HEK293 (cell line): ENCODE measurements at regions not wholly inside any gene's neighbourhood (a gene's known extent, or its start where the extent isn't known, plus 50 kb on each side); places are given as distances from the start of the nearest gene placed in this dataset.
A peak's percentile ranks its signal among the peaks of the same experiment; 100 is the strongest.

ENCODE experiments used
- CTCF ChIA-PET: fragments of 350-600 bp; formaldehyde crosslinking; extraction: SDS; loops from one replicate; lab custom pipeline; 2021; ENCODE audit warnings: antibody characterized with exemption; lab: Yijun Ruan, JAX
- POLR2A ChIA-PET: fragments of 300-600 bp; formaldehyde crosslinking; extraction: SDS; loops from one replicate; lab custom pipeline; 2020; ENCODE audit warnings: antibody characterized with exemption, inconsistent platforms; lab: Yijun Ruan, JAX
- H3K27ac ChIP-seq: fragments of 200-500 bp; sonication (Bioruptor generic); 2 replicates; pipeline ENCODE4 v1.5.1; 2014; ENCODE audit warnings: low read depth, low read length, control low read depth, inconsistent platforms; ENCODE audit errors: extremely low read depth
- H3K36me3 ChIP-seq, 2 experiments: fragments of 200-500 bp in 1 of 2; sonication (Bioruptor generic) in 1 of 2; 1 replicate in 1 of 2; 2 replicates in 1 of 2; pipeline ENCODE4 v1.5.1; 2014 to 2017; ENCODE audit warnings: inconsistent platforms in 2 of 2, low read length in 2 of 2; ENCODE audit not compliant: control insufficient read depth in 2 of 2, insufficient read depth in 1 of 2
- H3K4me1 ChIP-seq: fragments of 200-500 bp; sonication (Bioruptor generic); 2 replicates; pipeline ENCODE4 v1.5.1; 2014; ENCODE audit warnings: mild to moderate bottlenecking, low read length, inconsistent platforms; ENCODE audit not compliant: control insufficient read depth, insufficient read depth
- H3K4me3 ChIP-seq: 2 replicates; pipeline ENCODE4 v1.5.1; 2011; ENCODE audit warnings: low read depth, mild to moderate bottlenecking, control low read depth, low read length, moderate library complexity
- H3K9me3 ChIP-seq: fragments of 200-500 bp; sonication (Bioruptor generic); 2 replicates; pipeline ENCODE4 v1.5.1; 2014; ENCODE audit warnings: low read depth, low read length, inconsistent platforms; ENCODE audit not compliant: control insufficient read depth, insufficient read depth
- EGR2 ChIP-seq: fragments of 450-650 bp; formaldehyde crosslinking; IDR thresholded peaks from 2 replicates; pipeline ENCODE4 v1.5.1; 2016; ENCODE audit warnings: low read depth, missing biosample characterization, missing genetic modification characterization
- ELK4 ChIP-seq: IDR thresholded peaks from 2 replicates; pipeline ENCODE4 v1.6.1; 2011; ENCODE audit warnings: mild to moderate bottlenecking, low read depth, low read length, borderline replicate concordance
- HOXA7 ChIP-seq: sonication (generic); formaldehyde crosslinking; IDR thresholded peaks from 2 replicates; pipeline ENCODE4 v1.8.1; 2022; ENCODE audit warnings: missing genetic modification reagents, borderline replicate concordance
- INSM2 ChIP-seq: fragments of 450-650 bp; formaldehyde crosslinking; IDR thresholded peaks from 2 replicates; pipeline ENCODE4 v1.5.1; 2016; ENCODE audit warnings: missing biosample characterization, missing genetic modification characterization
- MYNN ChIP-seq: fragments of 450-650 bp; formaldehyde crosslinking; IDR thresholded peaks from 2 replicates; pipeline ENCODE4 v1.5.1; 2016; ENCODE audit warnings: missing biosample characterization, missing genetic modification characterization, borderline replicate concordance
- OSR2 ChIP-seq: fragments of 450-650 bp; formaldehyde crosslinking; IDR thresholded peaks from 2 replicates; pipeline ENCODE4 v1.5.1; 2016; ENCODE audit warnings: missing biosample characterization, missing genetic modification characterization
- PRDM1 ChIP-seq: fragments of 450-650 bp; formaldehyde crosslinking; IDR thresholded peaks from 2 replicates; pipeline ENCODE4; 2016; ENCODE audit warnings: missing biosample characterization, missing genetic modification characterization
- RBAK ChIP-seq: fragments of 450-650 bp; formaldehyde crosslinking; IDR thresholded peaks from 2 replicates; pipeline ENCODE4 v1.5.1; 2016; ENCODE audit warnings: missing biosample characterization, missing genetic modification characterization
- SALL2 ChIP-seq: fragments of 450-650 bp; formaldehyde crosslinking; IDR thresholded peaks from 2 replicates; pipeline ENCODE4 v1.5.0; 2017; ENCODE audit warnings: missing biosample characterization, mild to moderate bottlenecking, missing genetic modification characterization, borderline replicate concordance
- SETDB1 ChIP-seq: IDR thresholded peaks from one replicate; pipeline ENCODE4 v1.6.1; 2017; ENCODE audit warnings: mild to moderate bottlenecking, low read length, moderate library complexity, mixed read lengths; ENCODE audit not compliant: insufficient read length
- ZBTB17 ChIP-seq: fragments of 450-650 bp; formaldehyde crosslinking; IDR thresholded peaks from 2 replicates; pipeline ENCODE4 v1.5.1; 2016; ENCODE audit warnings: missing biosample characterization, missing genetic modification characterization
- ZFHX2 ChIP-seq: fragments of 450-650 bp; formaldehyde crosslinking; conservative IDR thresholded peaks from 2 replicates; pipeline ENCODE4 v1.5.1; 2016; ENCODE audit warnings: missing biosample characterization, missing genetic modification characterization
- ZNF121 ChIP-seq: fragments of 450-650 bp; formaldehyde crosslinking; IDR thresholded peaks from 2 replicates; pipeline ENCODE4 v1.5.1; 2016; ENCODE audit warnings: missing biosample characterization, missing genetic modification characterization
- ZNF133 ChIP-seq: fragments of 450-650 bp; formaldehyde crosslinking; IDR thresholded peaks from 2 replicates; pipeline ENCODE4 v1.5.1; 2016; ENCODE audit warnings: missing biosample characterization, missing genetic modification characterization
- ZNF140 ChIP-seq: fragments of 450-650 bp; formaldehyde crosslinking; IDR thresholded peaks from 2 replicates; pipeline ENCODE4 v1.5.1; 2016; ENCODE audit warnings: missing biosample characterization, missing genetic modification characterization
- ZNF157 ChIP-seq: fragments of 450-650 bp; formaldehyde crosslinking; IDR thresholded peaks from 2 replicates; pipeline ENCODE4 v1.5.1; 2016; ENCODE audit warnings: missing biosample characterization, missing genetic modification characterization
- ZNF202 ChIP-seq: fragments of 450-650 bp; formaldehyde crosslinking; IDR thresholded peaks from 2 replicates; pipeline ENCODE4 v1.5.1; 2016; ENCODE audit warnings: missing biosample characterization, missing genetic modification characterization, borderline replicate concordance
- ZNF24 ChIP-seq: fragments of 450-650 bp; formaldehyde crosslinking; IDR thresholded peaks from 2 replicates; pipeline ENCODE4 v1.5.1; 2016; ENCODE audit warnings: missing biosample characterization, missing genetic modification characterization
- ZNF302 ChIP-seq: fragments of 450-650 bp; formaldehyde crosslinking; IDR thresholded peaks from 2 replicates; pipeline ENCODE4 v1.5.1; 2016; ENCODE audit warnings: missing biosample characterization, missing genetic modification characterization, low read depth
- ZNF324 ChIP-seq: fragments of 450-650 bp; formaldehyde crosslinking; IDR thresholded peaks from 2 replicates; pipeline ENCODE4 v1.5.1; 2016; ENCODE audit warnings: missing biosample characterization, missing genetic modification characterization
- ZNF350 ChIP-seq: fragments of 450-650 bp; formaldehyde crosslinking; IDR thresholded peaks from 2 replicates; pipeline ENCODE4 v1.5.0; 2017; ENCODE audit warnings: missing biosample characterization, mild to moderate bottlenecking, missing genetic modification characterization
- ZNF366 ChIP-seq: fragments of 450-650 bp; formaldehyde crosslinking; conservative IDR thresholded peaks from 2 replicates; pipeline ENCODE4 v1.5.1; 2016; ENCODE audit warnings: missing biosample characterization, missing genetic modification characterization
- ZNF426 ChIP-seq: fragments of 450-650 bp; formaldehyde crosslinking; IDR thresholded peaks from 2 replicates; pipeline ENCODE4 v1.5.1; 2017; ENCODE audit warnings: missing biosample characterization, missing genetic modification characterization, mild to moderate bottlenecking, inconsistent platforms, moderate library complexity
- ZNF513 ChIP-seq: fragments of 450-650 bp; IDR thresholded peaks from 2 replicates; pipeline ENCODE4 v1.5.1; 2018; ENCODE audit warnings: missing biosample characterization, missing genetic modification characterization
- ZNF658 ChIP-seq: fragments of 450-650 bp; formaldehyde crosslinking; IDR thresholded peaks from 2 replicates; pipeline ENCODE4; 2016; ENCODE audit warnings: missing biosample characterization, missing genetic modification characterization
- ZNF660 ChIP-seq: fragments of 450-650 bp; IDR thresholded peaks from 2 replicates; pipeline ENCODE4 v1.5.1; 2018; ENCODE audit warnings: missing biosample characterization, mild to moderate bottlenecking, missing genetic modification characterization
- ZNF707 ChIP-seq: fragments of 450-650 bp; formaldehyde crosslinking; IDR thresholded peaks from 2 replicates; pipeline ENCODE4 v1.5.1; 2016; ENCODE audit warnings: missing biosample characterization, missing genetic modification characterization
- ZNF776 ChIP-seq: fragments of 450-650 bp; formaldehyde crosslinking; IDR thresholded peaks from 2 replicates; pipeline ENCODE4 v1.5.0; 2017; ENCODE audit warnings: missing biosample characterization, missing genetic modification characterization, borderline replicate concordance
- TF ChIP-seq, protein P1 (sequence below): fragments of 450-650 bp; formaldehyde crosslinking; IDR thresholded peaks from 2 replicates; pipeline ENCODE4 v1.5.1; 2016; ENCODE audit warnings: missing biosample characterization, missing genetic modification characterization
- TF ChIP-seq, protein P2 (sequence below): fragments of 450-650 bp; formaldehyde crosslinking; IDR thresholded peaks from 2 replicates; pipeline ENCODE4 v1.5.1; 2016; ENCODE audit warnings: missing biosample characterization, missing genetic modification characterization
- TF ChIP-seq, protein P3 (sequence below): fragments of 450-650 bp; formaldehyde crosslinking; IDR thresholded peaks from 2 replicates; pipeline ENCODE4 v1.5.1; 2016; ENCODE audit warnings: missing biosample characterization, missing genetic modification characterization

DNA sequence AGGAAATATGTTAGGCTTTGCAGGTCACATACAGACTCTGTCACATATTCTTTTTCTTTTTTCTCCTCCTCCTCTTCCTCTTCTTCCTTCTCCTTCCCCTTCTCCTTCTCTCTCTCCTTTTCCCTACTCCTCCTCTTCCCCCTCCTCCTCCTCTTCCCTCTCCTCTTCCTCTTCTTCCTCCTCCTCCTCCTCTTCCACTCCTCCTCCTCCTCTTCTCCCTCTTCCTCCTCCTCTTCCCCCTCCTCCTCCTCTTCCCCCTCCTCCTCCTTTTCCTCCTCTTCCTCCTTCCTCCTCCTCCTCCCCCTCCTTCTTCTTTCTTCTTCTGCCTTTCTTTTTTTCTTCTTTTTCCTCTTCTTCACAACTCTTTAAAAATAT lies 159.8 kb downstream of the KIF20B start:
- Histone ChIP-seq H3K36me3 (no peaks in the 10 kb centered on the region), H3K27ac (peak overlapping the region; percentile 61), H3K4me1 (peaks cover 11% of the 10 kb centered on the region), H3K4me3 (no peak overlapping the region), H3K9me3 (no peaks in the 10 kb centered on the region)
- ChIA-PET CTCF (interaction anchor here (0.5 kb wide), 1 partner anchor 48 kb away, joined by 3 read pairs; no protein-coding TSS in a partner anchor), POLR2A (no interaction called here)
- TF ChIP-seq SALL2 (no peak), ZNF776 (tag by site-specific recombination) (no peak), ZNF513 (tag by site-specific recombination) (peak; percentile 98), RBAK (tag by site-specific recombination) (0 out of 2 replicates have a peak, but pooled peaks have one; percentile 30), ZNF121 (tag by site-specific recombination) (no peak), ZNF660 (tag by site-specific recombination) (no peak), ZNF426 (no peak), EGR2 (tag by site-specific recombination) (peak; percentile 99), ZNF302 (tag by site-specific recombination) (no peak), MYNN (tag by site-specific recombination) (no peak; the same call in 1 of the 2 replicates), INSM2 (tag by site-specific recombination) (peak; percentile 36; the same call in 1 of the 2 replicates), ZNF157 (peak; percentile 41; the same call in 1 of the 2 replicates), HOXA7 (no peak), ZNF350 (no peak), ZNF202 (tag by site-specific recombination) (peak; percentile 47; the same call in 1 of the 2 replicates), ELK4 (no peak), SETDB1 (no peak), ZNF324 (no peak), ZNF707 (tag by site-specific recombination) (0 out of 2 replicates have a peak, but pooled peaks have one; percentile 15), ZNF658 (0 out of 2 replicates have a peak, but pooled peaks have one; percentile 67), ZNF133 (no peak), ZFHX2 (tag by site-specific recombination) (peak; percentile 94), ZBTB17 (no peak), OSR2 (tag by site-specific recombination) (no peak), ZNF140 (tag by site-specific recombination) (0 out of 2 replicates have a peak, but pooled peaks have one; percentile 24), ZNF366 (tag by site-specific recombination) (peak; percentile 86), ZNF24 (no peak), PRDM1 (tag by site-specific recombination) (no peak)
- TF ChIP-seq, protein P1, sequence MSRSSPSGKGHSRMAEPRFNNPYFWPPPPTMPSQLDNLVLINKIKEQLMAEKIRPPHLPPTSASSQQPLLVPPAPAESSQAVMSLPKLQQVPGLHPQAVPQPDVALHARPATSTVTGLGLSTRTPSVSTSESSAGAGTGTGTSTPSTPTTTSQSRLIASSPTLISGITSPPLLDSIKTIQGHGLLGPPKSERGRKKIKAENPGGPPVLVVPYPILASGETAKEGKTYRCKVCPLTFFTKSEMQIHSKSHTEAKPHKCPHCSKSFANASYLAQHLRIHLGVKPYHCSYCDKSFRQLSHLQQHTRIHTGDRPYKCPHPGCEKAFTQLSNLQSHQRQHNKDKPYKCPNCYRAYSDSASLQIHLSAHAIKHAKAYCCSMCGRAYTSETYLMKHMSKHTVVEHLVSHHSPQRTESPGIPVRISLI = no peak
- TF ChIP-seq, protein P2, sequence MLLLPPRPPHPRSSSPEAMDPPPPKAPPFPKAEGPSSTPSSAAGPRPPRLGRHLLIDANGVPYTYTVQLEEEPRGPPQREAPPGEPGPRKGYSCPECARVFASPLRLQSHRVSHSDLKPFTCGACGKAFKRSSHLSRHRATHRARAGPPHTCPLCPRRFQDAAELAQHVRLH (tag by site-specific recombination) = no peak
- TF ChIP-seq, protein P3, sequence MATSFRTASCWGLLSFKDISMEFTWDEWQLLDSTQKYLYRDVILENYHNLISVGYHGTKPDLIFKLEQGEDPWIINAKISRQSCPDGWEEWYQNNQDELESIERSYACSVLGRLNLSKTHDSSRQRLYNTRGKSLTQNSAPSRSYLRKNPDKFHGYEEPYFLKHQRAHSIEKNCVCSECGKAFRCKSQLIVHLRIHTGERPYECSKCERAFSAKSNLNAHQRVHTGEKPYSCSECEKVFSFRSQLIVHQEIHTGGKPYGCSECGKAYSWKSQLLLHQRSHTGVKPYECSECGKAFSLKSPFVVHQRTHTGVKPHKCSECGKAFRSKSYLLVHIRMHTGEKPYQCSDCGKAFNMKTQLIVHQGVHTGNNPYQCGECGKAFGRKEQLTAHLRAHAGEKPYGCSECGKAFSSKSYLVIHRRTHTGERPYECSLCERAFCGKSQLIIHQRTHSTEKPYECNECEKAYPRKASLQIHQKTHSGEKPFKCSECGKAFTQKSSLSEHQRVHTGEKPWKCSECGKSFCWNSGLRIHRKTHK (tag by site-specific recombination) = no peak
